Keratinocyte (primary cell): ENCODE measurements at regions not wholly inside any gene's neighbourhood (a gene's known extent, or its start where the extent isn't known, plus 50 kb on each side); places are given as distances from the start of the nearest gene placed in this dataset.

Experiments
- CTCF ChIP-seq, 3 experiments: IDR thresholded peaks in 1 of 3; conservative IDR thresholded peaks in 1 of 3; optimal IDR thresholded peaks in 1 of 3; 2 replicates in 2 of 3; 3 replicates in 1 of 3; pipeline versions ENCODE3 to v1.5.1; 2011; ENCODE audit warnings: low read length in 3 of 3, mild to moderate bottlenecking in 3 of 3, moderate library complexity in 2 of 3, control low read depth in 1 of 3, inconsistent platforms in 1 of 3; ENCODE audit not compliant: insufficient read depth in 2 of 3; ENCODE audit errors: extremely low read depth in 1 of 3
- EZH2 ChIP-seq: IDR thresholded peaks from one replicate; pipeline ENCODE4 v1.6.1; 2012; ENCODE audit warnings: inconsistent platforms, mild to moderate bottlenecking, low read length, moderate library complexity

GRCh38 chr2:240239325-240239724 is 98.9 kb upstream of the OTOS start:
- no peak for TF ChIP-seq CTCF (optimal IDR thresholded peaks at IDR 0.05 in 1 of 3, IDR thresholded peaks at IDR 0.05 in 1 of 3, conservative IDR thresholded peaks at IDR 0.05 in 1 of 3; ENCODE audit: extremely low read depth in 1 of 3, insufficient read depth in 2 of 3, low read length in 3 of 3)
- no peak for TF ChIP-seq EZH2
